NB4 (cell line): ENCODE measurements at regions not wholly inside any gene's neighbourhood (a gene's known extent, or its start where the extent isn't known, plus 50 kb on each side); places are given as distances from the start of the nearest gene placed in this dataset.

Experiments used
- CTCF ChIP-seq: IDR thresholded peaks from one replicate; pipeline ENCODE4 v1.5.1; 2012; ENCODE audit warnings: low read depth, low read length
- POLR2A ChIP-seq: IDR thresholded peaks from 2 replicates; pipeline ENCODE4 v1.6.1; 2011; ENCODE audit warnings: mild to moderate bottlenecking; ENCODE audit not compliant: insufficient read length; ENCODE audit errors: extremely low read depth

DNA sequence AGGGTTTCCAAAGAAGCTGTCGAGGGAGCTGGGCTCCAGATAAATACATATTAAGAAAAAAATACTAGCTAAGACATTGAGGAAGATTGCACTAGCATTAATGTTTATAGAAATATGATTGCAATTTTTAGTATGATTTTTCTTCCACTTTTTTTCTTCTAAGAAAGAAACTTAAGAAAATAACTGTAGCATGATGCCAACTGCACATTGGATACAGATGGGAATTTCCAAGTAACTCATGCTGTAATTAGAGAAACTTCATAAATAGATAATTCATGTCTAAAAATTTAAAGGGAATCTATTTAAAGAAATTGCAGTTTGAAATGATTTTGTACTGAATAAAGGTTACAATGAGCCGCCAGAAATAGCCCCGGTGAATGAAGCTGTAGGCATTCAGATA lies 119.4 kb downstream of the POLR1F start:
- TF ChIP-seq CTCF (no peak), POLR2A (no peak)
